ENCODE measurements at regions not wholly inside any gene's neighbourhood (a gene's known extent, or its start where the extent isn't known, plus 50 kb on each side); places are given as distances from the start of the nearest gene placed in this dataset.
"Not testable (repeated sequence)": the region's sequence is repeated elsewhere in the genome, so short reads cannot be mapped to it uniquely, and the experiment has no call there.

DNA sequence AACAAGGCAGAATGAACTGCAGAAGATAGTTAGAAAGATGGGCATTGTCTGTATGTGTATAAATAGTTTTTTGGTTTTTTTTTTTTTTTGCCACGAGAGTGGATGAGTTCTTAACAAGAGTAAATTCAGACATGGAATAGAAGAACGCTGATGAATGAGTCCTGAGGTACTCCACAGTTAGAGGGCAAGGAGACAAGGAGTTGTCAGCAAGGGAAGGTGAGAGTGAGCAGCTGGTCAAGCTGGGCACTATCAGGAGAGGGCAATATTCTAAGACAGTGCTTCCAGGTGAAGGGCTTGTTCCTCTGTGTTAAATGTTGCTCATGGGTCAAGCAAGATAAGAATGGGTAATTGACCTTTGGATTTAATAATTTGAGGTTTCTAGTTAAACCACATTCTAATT lies 138.6 kb upstream of the FAM78B start:
- DNase-seq (ENCODE audit: low read depth): no peak

DNA sequence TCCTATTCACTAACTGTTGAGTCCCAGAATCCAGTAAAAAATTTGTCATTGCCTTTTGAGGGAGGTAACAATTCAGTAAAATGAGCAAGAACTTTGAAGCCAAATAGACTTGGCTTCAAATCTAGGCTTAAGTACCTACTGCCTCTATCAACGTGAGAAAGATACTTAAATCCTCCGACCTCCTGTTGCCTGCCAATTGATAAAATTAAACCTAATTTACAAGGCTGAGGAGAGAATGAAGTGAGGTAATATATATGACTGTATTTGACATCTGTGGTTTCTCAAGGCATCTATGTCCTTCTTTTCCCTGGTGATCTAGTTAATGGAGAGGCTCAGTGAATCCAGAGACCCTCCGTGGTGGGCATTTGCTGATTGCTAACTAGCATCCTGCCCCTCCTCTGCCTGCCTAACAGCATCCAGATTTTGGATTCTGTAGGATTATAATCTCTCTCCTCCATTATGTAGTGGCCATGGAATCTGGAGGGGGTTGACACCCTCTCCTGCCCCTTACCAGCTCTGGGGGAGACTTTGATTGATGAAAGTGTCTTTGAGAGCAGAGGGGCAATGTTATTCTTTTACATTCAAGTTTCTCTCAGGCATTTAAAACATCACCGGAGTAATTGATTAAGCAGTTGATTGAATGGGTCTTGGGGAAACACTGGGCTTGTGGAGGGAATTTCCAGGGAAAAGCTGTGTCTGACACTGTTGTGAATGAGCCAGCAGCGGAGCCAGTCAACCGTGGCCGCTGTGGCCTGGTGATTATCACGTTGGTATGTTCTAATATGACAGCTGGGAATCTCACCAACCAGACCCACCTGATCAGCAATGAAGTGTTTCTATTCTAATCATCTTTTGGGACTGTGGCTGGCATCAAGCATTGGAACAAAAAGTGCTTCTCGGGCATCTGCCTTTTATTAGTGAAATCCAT lies 140.7 kb upstream of the FAM78B start:
- DNase-seq (ENCODE audit: low read depth): no peak

DNA sequence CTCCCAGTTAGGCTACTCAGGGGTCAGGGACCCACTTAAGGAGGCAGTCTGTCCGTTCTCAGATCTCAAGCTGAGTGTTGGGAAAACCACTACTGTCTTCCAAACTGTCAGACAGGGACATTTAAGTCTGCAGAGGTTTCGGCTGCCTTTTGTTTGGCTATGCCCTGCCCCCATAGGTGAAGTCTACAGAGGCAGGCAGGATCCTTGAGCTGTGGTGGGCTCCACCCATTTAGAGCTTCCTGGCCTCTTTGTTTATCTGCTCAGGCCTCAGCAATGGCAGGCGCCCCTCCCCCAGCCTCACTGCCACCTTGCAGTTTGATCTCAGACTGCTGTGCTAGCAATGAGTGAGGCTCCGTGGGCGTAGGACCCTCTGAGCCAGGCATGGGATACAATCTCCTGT lies 149.5 kb upstream of the FAM78B start:
- DNase-seq (ENCODE audit: low read depth): not testable (repeated sequence)

DNA sequence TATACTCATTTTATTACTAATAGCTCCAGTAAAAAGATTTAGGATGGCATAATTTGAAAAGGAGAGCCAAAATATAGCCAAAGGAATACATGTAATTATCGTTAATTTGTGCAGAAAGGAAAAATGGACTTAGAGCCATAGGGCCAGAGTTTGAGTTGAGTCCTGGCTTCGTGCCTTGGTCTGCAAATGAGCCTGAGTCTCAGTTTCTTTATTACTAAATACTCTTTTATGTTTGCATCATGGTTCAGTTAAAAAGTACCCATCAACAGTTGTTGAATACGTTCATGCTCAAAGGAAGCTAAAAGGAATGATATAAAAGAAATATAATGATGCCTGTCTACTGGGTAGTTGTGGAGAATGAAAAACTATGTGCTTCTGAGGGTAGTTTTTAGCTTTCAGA lies 155.7 kb upstream of the FAM78B start:
- no peak for DNase-seq (ENCODE audit: low read depth)

GRCh38 chr1:166327886-166328285 lies 161.1 kb upstream of the FAM78B start:
- no peak for DNase-seq (ENCODE audit: low read depth)

DNA sequence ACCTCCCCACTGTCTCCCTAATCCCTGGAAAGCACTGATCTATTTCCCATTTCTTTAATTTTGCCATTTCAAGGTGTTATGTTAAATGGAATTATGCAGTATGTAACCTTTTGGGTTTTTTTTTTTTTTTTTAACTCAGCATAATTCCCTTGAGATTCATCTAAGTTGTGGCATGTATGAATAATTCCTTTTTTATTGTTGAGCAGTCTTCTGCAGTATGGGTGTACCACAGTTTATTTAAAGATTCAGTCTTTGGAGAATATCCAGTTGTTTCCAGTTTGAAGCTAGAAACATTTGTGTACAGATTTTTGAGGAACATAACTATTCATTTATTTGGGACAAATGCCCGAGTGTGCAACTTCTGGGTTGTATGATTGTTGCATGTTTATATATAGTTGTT lies 162.2 kb upstream of the FAM78B start:
- DNase-seq (ENCODE audit: low read depth): no peak

DNA sequence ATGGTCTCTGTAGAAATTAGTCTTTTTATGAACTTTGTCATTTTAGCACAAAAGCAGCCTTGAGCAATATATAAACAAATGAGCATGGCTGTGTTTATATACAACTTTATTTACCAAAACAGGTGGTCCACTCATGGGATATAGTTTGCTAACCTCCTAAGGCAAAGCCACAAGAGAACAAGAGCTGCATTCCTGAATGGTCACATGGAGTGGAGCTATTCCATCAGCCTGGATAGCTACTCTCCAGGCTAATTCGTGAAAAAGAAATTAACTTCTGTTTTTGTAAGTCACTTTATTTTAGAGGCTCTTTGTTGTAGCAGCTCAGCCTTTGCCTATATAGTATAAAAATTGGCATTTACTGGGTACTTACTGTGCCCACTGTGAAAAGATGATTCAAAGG lies 163.3 kb upstream of the FAM78B start:
- DNase-seq (ENCODE audit: low read depth): no peak

- no peak for DNase-seq (ENCODE audit: low read depth)
Observed at GRCh38 chr1:166338105-166338504, 171.3 kb upstream of the FAM78B start.

DNA sequence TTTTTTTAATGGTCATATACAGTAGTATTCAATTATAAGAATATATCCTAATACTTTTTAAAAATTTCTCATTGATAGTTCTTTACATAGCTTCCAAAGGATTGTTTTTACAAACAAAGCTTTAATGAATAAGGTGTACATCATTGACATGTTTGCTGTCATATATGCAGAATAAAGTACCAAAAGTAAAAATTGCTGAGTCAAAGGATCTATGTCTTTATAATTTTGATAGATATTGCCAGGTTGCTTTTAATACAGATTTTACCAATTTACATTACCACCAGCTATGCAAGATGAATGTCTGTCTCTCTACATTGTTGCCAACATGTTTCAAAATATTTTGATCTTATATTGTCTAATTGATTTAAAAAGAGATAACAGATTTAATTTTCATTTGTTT lies 173.9 kb upstream of the FAM78B start:
- DNase-seq (ENCODE audit: low read depth): no peak

- DNase-seq (ENCODE audit: low read depth): no peak
Observed at GRCh38 chr1:166343276-166343675, 176.5 kb upstream of the FAM78B start.

GRCh38 chr1:166350490-166350889 lies 183.7 kb upstream of the FAM78B start:
- DNase-seq (ENCODE audit: low read depth): no peak

GRCh38 chr1:166351676-166352075 lies 184.9 kb upstream of the FAM78B start:
- DNase-seq (ENCODE audit: low read depth): no peak

- no peak for DNase-seq (ENCODE audit: low read depth)
Observed at GRCh38 chr1:166353213-166353612, 186.4 kb upstream of the FAM78B start.

DNA sequence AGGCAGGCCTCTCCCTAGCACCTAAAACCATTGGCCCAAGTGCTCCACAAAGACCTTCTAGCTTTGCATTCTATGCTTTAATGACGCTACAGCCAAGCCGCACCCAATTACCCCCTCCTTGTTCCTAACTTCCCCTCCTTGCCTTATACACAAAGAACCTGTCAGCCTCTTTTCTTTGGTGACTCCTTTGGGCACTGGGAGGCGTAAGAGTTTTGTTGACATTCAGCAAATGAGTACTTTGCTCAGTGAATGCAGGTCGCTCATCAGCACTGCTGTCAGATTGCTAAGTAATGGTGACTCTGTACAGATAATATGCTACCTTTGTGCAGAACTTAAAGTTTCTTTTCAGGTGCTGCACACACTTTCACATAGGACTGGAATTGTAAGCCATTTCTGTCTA lies 187.6 kb upstream of the FAM78B start:
- no peak for DNase-seq (ENCODE audit: low read depth)

GRCh38 chr1:166365081-166365480 lies 198.3 kb upstream of the FAM78B start:
- no peak for DNase-seq (ENCODE audit: low read depth)

- DNase-seq (ENCODE audit: low read depth): no peak
Observed at GRCh38 chr1:166368030-166368429, 201.2 kb upstream of the FAM78B start.

GRCh38 chr1:166377896-166378295 lies 211.1 kb upstream of the FAM78B start:
- DNase-seq (ENCODE audit: low read depth): no peak

- no peak for DNase-seq (ENCODE audit: low read depth)
Observed at GRCh38 chr1:166378805-166379204, 212.0 kb upstream of the FAM78B start.

DNA sequence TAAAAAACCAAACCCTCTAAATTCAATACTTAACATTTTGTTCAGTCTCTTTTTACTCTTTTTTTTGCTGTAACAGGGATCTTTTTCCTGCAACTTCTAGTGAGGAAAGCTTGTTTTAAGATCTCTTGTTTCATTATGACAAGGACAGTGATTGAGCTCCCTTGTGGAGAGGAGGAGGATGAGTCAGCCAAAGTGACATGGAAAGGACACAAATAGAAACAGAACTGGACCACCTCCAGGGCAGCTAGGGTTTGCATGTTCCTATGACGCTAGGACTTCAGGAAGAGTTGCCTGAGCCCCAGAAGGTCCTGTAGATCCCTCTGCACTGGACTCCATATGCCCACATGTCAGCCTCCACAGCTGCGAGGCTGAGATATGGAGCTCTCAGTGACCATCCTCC lies 212.6 kb upstream of the FAM78B start:
- DNase-seq (ENCODE audit: low read depth): no peak

- no peak for DNase-seq (ENCODE audit: low read depth)
Observed at GRCh38 chr1:166383137-166383536, 216.3 kb upstream of the FAM78B start.

DNA sequence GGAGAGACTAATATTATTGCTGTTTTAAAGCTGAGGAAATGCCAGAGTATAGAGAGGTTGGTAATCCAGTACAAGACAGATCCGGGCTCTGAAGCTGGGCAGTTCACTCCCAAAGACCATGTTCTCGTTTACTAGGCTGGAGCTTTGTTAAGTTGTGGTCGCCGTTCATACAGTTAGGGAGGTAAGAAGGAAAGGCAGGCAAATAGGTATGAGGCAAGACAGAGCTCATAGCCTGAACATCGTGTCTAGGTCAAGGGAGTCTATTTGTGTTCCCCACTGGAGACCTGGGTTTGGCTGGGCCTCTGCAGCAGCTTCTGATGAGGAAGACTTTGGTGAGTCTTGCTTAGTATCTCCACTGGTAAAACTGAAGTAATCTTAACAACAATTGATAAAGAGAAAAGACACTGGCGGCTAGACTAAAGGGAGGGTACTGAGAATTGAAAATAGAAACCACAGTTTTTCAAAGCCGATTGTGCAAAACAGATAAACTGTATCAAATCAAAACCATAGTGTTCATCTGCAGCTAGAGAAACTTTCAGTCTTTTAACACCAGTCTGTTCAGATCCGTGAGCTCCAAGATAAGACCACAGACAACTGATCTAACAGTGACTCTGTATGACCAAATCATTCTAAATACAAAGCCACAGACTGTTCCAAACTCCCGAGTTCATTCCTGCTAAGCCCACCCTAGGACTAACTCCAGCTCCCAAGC lies 217.0 kb upstream of the FAM78B start:
- no peak for DNase-seq (ENCODE audit: low read depth)

- no peak for DNase-seq (ENCODE audit: low read depth)
Observed at GRCh38 chr1:166384948-166385347, 218.1 kb upstream of the FAM78B start.

DNA sequence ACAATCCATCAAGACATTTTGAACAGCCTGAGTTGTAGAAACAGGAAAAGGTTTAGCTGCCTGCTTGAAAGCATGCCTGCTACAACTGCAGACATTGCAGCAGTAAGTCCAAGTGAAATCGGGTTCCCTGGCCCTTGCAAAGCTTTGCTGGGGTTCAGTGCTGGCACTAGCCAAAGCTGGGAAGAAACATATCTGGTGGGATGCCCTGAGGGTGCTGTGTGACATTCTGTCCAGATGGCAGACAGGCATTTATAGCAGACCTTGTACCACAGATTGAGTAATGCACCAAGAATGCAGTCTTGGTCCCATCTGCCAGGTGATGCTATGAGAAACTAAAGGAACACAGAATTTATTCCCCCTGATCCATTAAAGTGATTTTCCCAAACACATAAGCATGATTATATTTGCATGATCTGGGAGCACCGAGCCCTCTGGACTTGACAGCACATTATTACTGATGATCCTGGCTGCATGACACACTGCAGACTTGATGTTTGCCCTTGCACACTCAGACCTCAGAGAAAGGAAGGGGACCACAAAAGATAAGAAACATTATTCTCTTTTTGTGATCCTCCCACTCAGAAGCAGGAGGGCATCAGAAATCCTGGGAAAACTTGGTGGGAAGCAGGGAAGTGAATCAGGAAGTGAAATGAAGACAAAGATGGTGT lies 223.7 kb upstream of the FAM78B start:
- DNase-seq (ENCODE audit: low read depth): no peak

All from ELR (cell line).